Uterus (tissue), 2 donors: ENCODE measurements at regions not wholly inside any gene's neighbourhood (a gene's known extent, or its start where the extent isn't known, plus 50 kb on each side); places are given as distances from the start of the nearest gene placed in this dataset.

Experiments
- POLR2A ChIP-seq, 2 donors: fragments of 450-650 bp; IDR thresholded peaks; one replicate each; pipeline ENCODE4 v1.6.1; 2016; ENCODE audit warnings: antibody characterized with exemption in 2 of 2, mild to moderate bottlenecking in 1 of 2, moderate library complexity in 1 of 2
- TF ChIP-seq, protein P1 (sequence below), 4 experiments: fragments of 200-600 bp in 2 of 4; fragments of 450-650 bp in 2 of 4; sonication (generic) in 2 of 4; IDR thresholded peaks; one replicate each; pipeline ENCODE4 v1.5.1; 2016 to 2019; ENCODE audit warnings: antibody characterized with exemption in 4 of 4, mild to moderate bottlenecking in 2 of 4, moderate library complexity in 1 of 4

DNA sequence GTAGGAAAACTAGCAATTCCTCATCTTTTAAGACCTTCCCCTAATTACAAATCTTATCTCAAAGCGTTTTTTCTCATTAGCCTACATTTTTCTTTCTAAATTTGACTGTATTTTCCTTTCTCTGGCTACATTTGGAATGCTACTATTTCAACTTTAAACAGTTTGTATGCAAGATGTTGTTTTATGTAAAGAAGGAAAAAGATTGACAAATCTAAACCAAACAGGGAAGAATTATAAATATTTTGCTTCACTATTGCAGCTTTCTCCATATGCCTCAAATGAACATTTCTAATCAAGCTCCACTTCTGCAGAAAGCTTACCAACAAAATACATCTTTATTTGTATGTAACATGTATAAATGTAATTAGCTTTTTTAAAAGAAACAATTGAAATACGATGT is 156.2 kb downstream of the MZT1 start:
- TF ChIP-seq, protein P1, sequence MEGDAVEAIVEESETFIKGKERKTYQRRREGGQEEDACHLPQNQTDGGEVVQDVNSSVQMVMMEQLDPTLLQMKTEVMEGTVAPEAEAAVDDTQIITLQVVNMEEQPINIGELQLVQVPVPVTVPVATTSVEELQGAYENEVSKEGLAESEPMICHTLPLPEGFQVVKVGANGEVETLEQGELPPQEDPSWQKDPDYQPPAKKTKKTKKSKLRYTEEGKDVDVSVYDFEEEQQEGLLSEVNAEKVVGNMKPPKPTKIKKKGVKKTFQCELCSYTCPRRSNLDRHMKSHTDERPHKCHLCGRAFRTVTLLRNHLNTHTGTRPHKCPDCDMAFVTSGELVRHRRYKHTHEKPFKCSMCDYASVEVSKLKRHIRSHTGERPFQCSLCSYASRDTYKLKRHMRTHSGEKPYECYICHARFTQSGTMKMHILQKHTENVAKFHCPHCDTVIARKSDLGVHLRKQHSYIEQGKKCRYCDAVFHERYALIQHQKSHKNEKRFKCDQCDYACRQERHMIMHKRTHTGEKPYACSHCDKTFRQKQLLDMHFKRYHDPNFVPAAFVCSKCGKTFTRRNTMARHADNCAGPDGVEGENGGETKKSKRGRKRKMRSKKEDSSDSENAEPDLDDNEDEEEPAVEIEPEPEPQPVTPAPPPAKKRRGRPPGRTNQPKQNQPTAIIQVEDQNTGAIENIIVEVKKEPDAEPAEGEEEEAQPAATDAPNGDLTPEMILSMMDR (IDR thresholded peaks at IDR 0.05): no peak
- TF ChIP-seq POLR2A (IDR thresholded peaks at IDR 0.05): no peak
